Neural progenitor cell (in vitro differentiated cells): ENCODE measurements at regions not wholly inside any gene's neighbourhood (a gene's known extent, or its start where the extent isn't known, plus 50 kb on each side); places are given as distances from the start of the nearest gene placed in this dataset.

ENCODE experiments used
- CTCF ChIP-seq: fragments of 200-600 bp; sonication (generic); IDR thresholded peaks from 2 replicates; pipeline ENCODE4 v1.5.1; 2017; ENCODE audit warnings: antibody characterized with exemption, mild to moderate bottlenecking
- EZH2 ChIP-seq: fragments of 200-600 bp; sonication (generic); IDR thresholded peaks from 2 replicates; pipeline ENCODE4 v1.6.1; 2017; ENCODE audit warnings: antibody characterized with exemption, mild to moderate bottlenecking, moderate library complexity

- TF ChIP-seq CTCF (no peak), EZH2 (no peak)
These were observed 322.4 kb upstream of the CDH5 start for GRCh38 chr16:66044089-66044488.
